Adrenal gland (tissue), 5 donors: ENCODE measurements at regions not wholly inside any gene's neighbourhood (a gene's known extent, or its start where the extent isn't known, plus 50 kb on each side); places are given as distances from the start of the nearest gene placed in this dataset.

ENCODE experiments used
- CTCF ChIP-seq, 6 experiments: fragments of 450-650 bp in 4 of 6; fragments of 200-600 bp in 2 of 6; sonication (generic) in 1 of 6; IDR thresholded peaks; 1 replicate in 5 of 6; 2 replicates in 1 of 6; pipeline versions ENCODE4 v1.5.1 to v1.8.0; 2016 to 2021; ENCODE audit warnings: antibody characterized with exemption in 6 of 6, mild to moderate bottlenecking in 2 of 6, moderate library complexity in 1 of 6
- POLR2A ChIP-seq, 2 donors: fragments of 450-650 bp; IDR thresholded peaks; one replicate each; pipeline ENCODE4 v1.6.1; 2017; ENCODE audit warnings: antibody characterized with exemption in 2 of 2, mild to moderate bottlenecking in 2 of 2, moderate library complexity in 1 of 2
- donor health status: DM: no; HTN: no; CAD: no.

DNA sequence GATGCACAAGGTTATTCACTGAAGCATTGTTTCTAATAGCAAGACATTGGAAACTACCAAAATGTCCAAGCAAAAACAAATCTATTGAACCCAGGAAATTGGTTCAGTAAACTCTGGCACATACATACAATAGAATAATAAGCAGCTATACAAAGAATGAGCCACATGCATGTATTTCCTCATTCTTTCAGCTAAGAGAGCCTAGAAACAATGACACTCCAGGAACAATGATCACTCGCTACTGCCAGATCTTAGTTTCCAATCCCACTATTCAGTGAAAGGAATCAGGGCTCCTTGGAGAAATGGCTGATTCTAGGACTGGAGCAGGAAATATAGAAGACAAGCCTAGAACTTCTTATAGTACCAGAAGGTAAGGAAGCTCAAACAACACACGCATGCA, 221.9 kb upstream of the AGAP1 start:
- TF ChIP-seq CTCF (IDR thresholded peaks at IDR 0.05), result no peak
- no peak for TF ChIP-seq POLR2A (IDR thresholded peaks at IDR 0.05)
